Stimulated activated naive CD4-positive, alpha-beta T cell treated with Interleukin-2 at 50 U/mL for 16 hours (primary cell): ENCODE measurements at regions not wholly inside any gene's neighbourhood (a gene's known extent, or its start where the extent isn't known, plus 50 kb on each side); places are given as distances from the start of the nearest gene placed in this dataset.
"Not testable (repeated sequence)": the region's sequence is repeated elsewhere in the genome, so short reads cannot be mapped to it uniquely, and the experiment has no call there.

ENCODE experiments used
- DNase-seq: peaks from one replicate; lab custom pipeline; 2025; lab: John Stamatoyannopoulos, UW

GRCh38 chr14:30221546-30221945 lies 293.9 kb upstream of the PRKD1 start:
- DNase-seq, result no peak

GRCh38 chr14:30223385-30223785 lies 295.7 kb upstream of the PRKD1 start:
- DNase-seq, result no peak

- no peak for DNase-seq
These were observed 296.3 kb upstream of the PRKD1 start for GRCh38 chr14:30223966-30224365.

- no peak for DNase-seq
These were observed 297.5 kb upstream of the PRKD1 start for GRCh38 chr14:30225176-30225575.

- no peak for DNase-seq
These were observed 299.8 kb upstream of the PRKD1 start for GRCh38 chr14:30227436-30227835.

- no peak for DNase-seq
These were observed 300.2 kb upstream of the PRKD1 start for GRCh38 chr14:30227876-30228275.

- no peak for DNase-seq
These were observed 303.1 kb upstream of the PRKD1 start for GRCh38 chr14:30230719-30231118.

GRCh38 chr14:30234966-30235365 lies 307.3 kb upstream of the PRKD1 start:
- DNase-seq, result no peak

- no peak for DNase-seq
These were observed 307.8 kb upstream of the PRKD1 start for GRCh38 chr14:30235485-30235884.

- DNase-seq, result no peak
These were observed 311.3 kb upstream of the PRKD1 start for GRCh38 chr14:30238936-30239335.

GRCh38 chr14:30240018-30240417 lies 312.4 kb upstream of the PRKD1 start:
- DNase-seq, result no peak

- DNase-seq, result no peak
These were observed 313.0 kb upstream of the PRKD1 start for GRCh38 chr14:30240685-30241084.

- no peak for DNase-seq
These were observed 315.1 kb upstream of the PRKD1 start for GRCh38 chr14:30242744-30243143.

- no peak for DNase-seq
These were observed 315.6 kb upstream of the PRKD1 start for GRCh38 chr14:30243207-30243606.

GRCh38 chr14:30243805-30244204 lies 315.2 kb upstream of the G2E3 start:
- no peak for DNase-seq

GRCh38 chr14:30244348-30244747 lies 314.6 kb upstream of the G2E3 start:
- not testable (repeated sequence) for DNase-seq

GRCh38 chr14:30251017-30251416 lies 307.9 kb upstream of the G2E3 start:
- no peak for DNase-seq

GRCh38 chr14:30251557-30252100 lies 307.3 kb upstream of the G2E3 start:
- no peak for DNase-seq

- DNase-seq, result no peak
These were observed 306.8 kb upstream of the G2E3 start for GRCh38 chr14:30252151-30252550.

- DNase-seq, result no peak
These were observed 305.9 kb upstream of the G2E3 start for GRCh38 chr14:30252783-30253674.

- DNase-seq, result no peak
These were observed 302.3 kb upstream of the G2E3 start for GRCh38 chr14:30256627-30257026.

GRCh38 chr14:30257946-30258661 lies 300.9 kb upstream of the G2E3 start:
- DNase-seq, result no peak
